ENCODE measurements at regions not wholly inside any gene's neighbourhood (a gene's known extent, or its start where the extent isn't known, plus 50 kb on each side); places are given as distances from the start of the nearest gene placed in this dataset.

- Histone ChIP-seq H3K9me3 (ENCODE audit: control insufficient read depth in 4 of 4, low read length in 3 of 4) (no peaks in the 10 kb centered on the region), H3K4me1 (ENCODE audit: control insufficient read depth in 4 of 4, insufficient read depth in 4 of 4, low read length in 3 of 4) (no peaks in the 10 kb centered on the region), H3K27ac (ENCODE audit: low read depth in 1 of 2, low read length in 2 of 2) (no peak overlapping the region), H3K9ac (ENCODE audit: low read depth in 1 of 2, low read length in 2 of 2) (no peak overlapping the region), H3K27me3 (ENCODE audit: control insufficient read depth in 4 of 4, insufficient read depth in 4 of 4, low read length in 3 of 4) (no peaks in the 10 kb centered on the region), H3K4me3 (ENCODE audit: low read depth in 1 of 3, low read length in 3 of 3) (no peak overlapping the region), H3K36me3 (ENCODE audit: control insufficient read depth in 4 of 4, insufficient read depth in 3 of 4, low read depth in 1 of 4, low read length in 3 of 4) (no peaks in the 10 kb centered on the region)
- DNase-seq (ENCODE audit: low spot score), result no peak
- TF ChIP-seq, protein P1, sequence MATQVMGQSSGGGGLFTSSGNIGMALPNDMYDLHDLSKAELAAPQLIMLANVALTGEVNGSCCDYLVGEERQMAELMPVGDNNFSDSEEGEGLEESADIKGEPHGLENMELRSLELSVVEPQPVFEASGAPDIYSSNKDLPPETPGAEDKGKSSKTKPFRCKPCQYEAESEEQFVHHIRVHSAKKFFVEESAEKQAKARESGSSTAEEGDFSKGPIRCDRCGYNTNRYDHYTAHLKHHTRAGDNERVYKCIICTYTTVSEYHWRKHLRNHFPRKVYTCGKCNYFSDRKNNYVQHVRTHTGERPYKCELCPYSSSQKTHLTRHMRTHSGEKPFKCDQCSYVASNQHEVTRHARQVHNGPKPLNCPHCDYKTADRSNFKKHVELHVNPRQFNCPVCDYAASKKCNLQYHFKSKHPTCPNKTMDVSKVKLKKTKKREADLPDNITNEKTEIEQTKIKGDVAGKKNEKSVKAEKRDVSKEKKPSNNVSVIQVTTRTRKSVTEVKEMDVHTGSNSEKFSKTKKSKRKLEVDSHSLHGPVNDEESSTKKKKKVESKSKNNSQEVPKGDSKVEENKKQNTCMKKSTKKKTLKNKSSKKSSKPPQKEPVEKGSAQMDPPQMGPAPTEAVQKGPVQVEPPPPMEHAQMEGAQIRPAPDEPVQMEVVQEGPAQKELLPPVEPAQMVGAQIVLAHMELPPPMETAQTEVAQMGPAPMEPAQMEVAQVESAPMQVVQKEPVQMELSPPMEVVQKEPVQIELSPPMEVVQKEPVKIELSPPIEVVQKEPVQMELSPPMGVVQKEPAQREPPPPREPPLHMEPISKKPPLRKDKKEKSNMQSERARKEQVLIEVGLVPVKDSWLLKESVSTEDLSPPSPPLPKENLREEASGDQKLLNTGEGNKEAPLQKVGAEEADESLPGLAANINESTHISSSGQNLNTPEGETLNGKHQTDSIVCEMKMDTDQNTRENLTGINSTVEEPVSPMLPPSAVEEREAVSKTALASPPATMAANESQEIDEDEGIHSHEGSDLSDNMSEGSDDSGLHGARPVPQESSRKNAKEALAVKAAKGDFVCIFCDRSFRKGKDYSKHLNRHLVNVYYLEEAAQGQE (IDR thresholded peaks at IDR 0.05), result no peak
- TF ChIP-seq HNF4G (IDR thresholded peaks at IDR 0.05) (no peak), JUND (IDR thresholded peaks at IDR 0.05) (no peak), YY1 (IDR thresholded peaks at IDR 0.05) (no peak), EGR1 (IDR thresholded peaks at IDR 0.05; ENCODE audit: low read depth in 2 of 2) (no peak), FOXA2 (IDR thresholded peaks at IDR 0.05) (no peak), RXRA (IDR thresholded peaks at IDR 0.05) (no peak), FOXA1 (IDR thresholded peaks at IDR 0.05) (no peak)
- TF ChIP-seq, protein P2, sequence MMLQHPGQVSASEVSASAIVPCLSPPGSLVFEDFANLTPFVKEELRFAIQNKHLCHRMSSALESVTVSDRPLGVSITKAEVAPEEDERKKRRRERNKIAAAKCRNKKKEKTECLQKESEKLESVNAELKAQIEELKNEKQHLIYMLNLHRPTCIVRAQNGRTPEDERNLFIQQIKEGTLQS (IDR thresholded peaks at IDR 0.05), result no peak
- TF ChIP-seq, protein P3, sequence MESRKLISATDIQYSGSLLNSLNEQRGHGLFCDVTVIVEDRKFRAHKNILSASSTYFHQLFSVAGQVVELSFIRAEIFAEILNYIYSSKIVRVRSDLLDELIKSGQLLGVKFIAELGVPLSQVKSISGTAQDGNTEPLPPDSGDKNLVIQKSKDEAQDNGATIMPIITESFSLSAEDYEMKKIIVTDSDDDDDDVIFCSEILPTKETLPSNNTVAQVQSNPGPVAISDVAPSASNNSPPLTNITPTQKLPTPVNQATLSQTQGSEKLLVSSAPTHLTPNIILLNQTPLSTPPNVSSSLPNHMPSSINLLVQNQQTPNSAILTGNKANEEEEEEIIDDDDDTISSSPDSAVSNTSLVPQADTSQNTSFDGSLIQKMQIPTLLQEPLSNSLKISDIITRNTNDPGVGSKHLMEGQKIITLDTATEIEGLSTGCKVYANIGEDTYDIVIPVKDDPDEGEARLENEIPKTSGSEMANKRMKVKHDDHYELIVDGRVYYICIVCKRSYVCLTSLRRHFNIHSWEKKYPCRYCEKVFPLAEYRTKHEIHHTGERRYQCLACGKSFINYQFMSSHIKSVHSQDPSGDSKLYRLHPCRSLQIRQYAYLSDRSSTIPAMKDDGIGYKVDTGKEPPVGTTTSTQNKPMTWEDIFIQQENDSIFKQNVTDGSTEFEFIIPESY (IDR thresholded peaks at IDR 0.05), result no peak
- TF ChIP-seq, protein P4, sequence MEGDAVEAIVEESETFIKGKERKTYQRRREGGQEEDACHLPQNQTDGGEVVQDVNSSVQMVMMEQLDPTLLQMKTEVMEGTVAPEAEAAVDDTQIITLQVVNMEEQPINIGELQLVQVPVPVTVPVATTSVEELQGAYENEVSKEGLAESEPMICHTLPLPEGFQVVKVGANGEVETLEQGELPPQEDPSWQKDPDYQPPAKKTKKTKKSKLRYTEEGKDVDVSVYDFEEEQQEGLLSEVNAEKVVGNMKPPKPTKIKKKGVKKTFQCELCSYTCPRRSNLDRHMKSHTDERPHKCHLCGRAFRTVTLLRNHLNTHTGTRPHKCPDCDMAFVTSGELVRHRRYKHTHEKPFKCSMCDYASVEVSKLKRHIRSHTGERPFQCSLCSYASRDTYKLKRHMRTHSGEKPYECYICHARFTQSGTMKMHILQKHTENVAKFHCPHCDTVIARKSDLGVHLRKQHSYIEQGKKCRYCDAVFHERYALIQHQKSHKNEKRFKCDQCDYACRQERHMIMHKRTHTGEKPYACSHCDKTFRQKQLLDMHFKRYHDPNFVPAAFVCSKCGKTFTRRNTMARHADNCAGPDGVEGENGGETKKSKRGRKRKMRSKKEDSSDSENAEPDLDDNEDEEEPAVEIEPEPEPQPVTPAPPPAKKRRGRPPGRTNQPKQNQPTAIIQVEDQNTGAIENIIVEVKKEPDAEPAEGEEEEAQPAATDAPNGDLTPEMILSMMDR (IDR thresholded peaks at IDR 0.05; ENCODE audit: low read depth, low read length, missing input control), result no peak
Observed at GRCh38 chr18:67282796-67283195, 233.7 kb downstream of the DSEL start.

DNA sequence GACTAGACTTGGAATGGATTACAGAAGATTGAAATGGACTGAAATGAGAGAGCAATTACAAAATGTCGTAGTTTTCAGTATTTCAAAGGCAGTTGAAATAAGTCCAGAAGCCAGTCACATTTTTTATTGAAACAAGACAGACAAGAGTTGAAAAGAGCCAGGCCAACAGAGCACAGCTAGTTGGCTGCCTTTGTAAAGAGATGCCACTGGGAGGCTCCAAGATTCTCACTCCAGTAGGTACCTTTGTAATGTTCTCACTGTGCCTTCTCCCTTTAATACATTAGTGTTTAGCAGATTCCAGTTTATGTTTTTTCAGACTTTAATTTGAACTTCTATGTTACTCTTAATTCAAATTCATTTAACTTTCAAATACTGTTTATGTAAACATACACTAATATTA lies 234.8 kb downstream of the DSEL start:
- Histone ChIP-seq H3K9ac (ENCODE audit: low read depth in 1 of 2, low read length in 2 of 2) (no peak overlapping the region), H3K27me3 (ENCODE audit: control insufficient read depth in 4 of 4, insufficient read depth in 4 of 4, low read length in 3 of 4) (peaks cover 0 to under 1% (median 0%) of the 10 kb centered on the region in 4 donors), H3K27ac (ENCODE audit: low read depth in 1 of 2, low read length in 2 of 2) (no peak overlapping the region), H3K4me1 (ENCODE audit: control insufficient read depth in 4 of 4, insufficient read depth in 4 of 4, low read length in 3 of 4) (no peaks in the 10 kb centered on the region), H3K36me3 (ENCODE audit: control insufficient read depth in 4 of 4, insufficient read depth in 3 of 4, low read depth in 1 of 4, low read length in 3 of 4) (no peaks in the 10 kb centered on the region), H3K9me3 (ENCODE audit: control insufficient read depth in 4 of 4, low read length in 3 of 4) (no peaks in the 10 kb centered on the region), H3K4me3 (ENCODE audit: low read depth in 1 of 3, low read length in 3 of 3) (no peak overlapping the region)
- no peak for DNase-seq (ENCODE audit: low spot score)
- WGBS, result 71% methylated on average over 1 of the region's 1 CpG
- TF ChIP-seq EGR1 (IDR thresholded peaks at IDR 0.05; ENCODE audit: low read depth in 2 of 2) (no peak), YY1 (IDR thresholded peaks at IDR 0.05) (no peak), JUND (IDR thresholded peaks at IDR 0.05) (no peak), TAF1 (conservative IDR thresholded peaks at IDR 0.05) (no peak), RXRA (IDR thresholded peaks at IDR 0.05) (no peak), GABPA (IDR thresholded peaks at IDR 0.05 in 1 of 2, conservative IDR thresholded peaks at IDR 0.05 in 1 of 2) (no peak), FOXA2 (IDR thresholded peaks at IDR 0.05) (no peak), HNF4G (IDR thresholded peaks at IDR 0.05) (no peak), SP1 (IDR thresholded peaks at IDR 0.05) (no peak), HNF4A (conservative IDR thresholded peaks at IDR 0.05) (no peak), RAD21 (IDR thresholded peaks at IDR 0.05) (no peak)
- TF ChIP-seq, protein P3 (IDR thresholded peaks at IDR 0.05), result no peak
- TF ChIP-seq, protein P2 (IDR thresholded peaks at IDR 0.05), result no peak
- TF ChIP-seq, protein P4 (IDR thresholded peaks at IDR 0.05; ENCODE audit: low read depth, low read length, missing input control), result no peak

Data from liver (tissue), 8 donors.